HEK293 (cell line): ENCODE measurements at regions not wholly inside any gene's neighbourhood (a gene's known extent, or its start where the extent isn't known, plus 50 kb on each side); places are given as distances from the start of the nearest gene placed in this dataset.
A peak's percentile ranks its signal among the peaks of the same experiment; 100 is the strongest.

Source experiments
- EGR2 ChIP-seq: fragments of 450-650 bp; formaldehyde crosslinking; IDR thresholded peaks from 2 replicates; pipeline ENCODE4 v1.5.1; 2016; ENCODE audit warnings: low read depth, missing biosample characterization, missing genetic modification characterization
- GLIS1 ChIP-seq: fragments of 450-650 bp; formaldehyde crosslinking; IDR thresholded peaks from 2 replicates; pipeline ENCODE4 v1.5.1; 2016; ENCODE audit warnings: missing biosample characterization, missing genetic modification characterization
- KLF1 ChIP-seq: fragments of 450-650 bp; formaldehyde crosslinking; IDR thresholded peaks from 2 replicates; pipeline ENCODE4 v1.5.1; 2016; ENCODE audit warnings: missing biosample characterization, missing genetic modification characterization
- KLF9 ChIP-seq: fragments of 450-650 bp; formaldehyde crosslinking; IDR thresholded peaks from 2 replicates; pipeline ENCODE4 v1.5.1; 2016; ENCODE audit warnings: missing biosample characterization, missing genetic modification characterization, low read depth
- REPIN1 ChIP-seq: fragments of 450-650 bp; formaldehyde crosslinking; IDR thresholded peaks from 2 replicates; pipeline ENCODE4 v1.5.1; 2017; ENCODE audit warnings: missing biosample characterization, missing genetic modification characterization, low read depth
- SALL2 ChIP-seq: fragments of 450-650 bp; formaldehyde crosslinking; IDR thresholded peaks from 2 replicates; pipeline ENCODE4 v1.5.0; 2017; ENCODE audit warnings: missing biosample characterization, mild to moderate bottlenecking, missing genetic modification characterization, borderline replicate concordance
- ZBTB8A ChIP-seq: fragments of 450-650 bp; formaldehyde crosslinking; IDR thresholded peaks from 2 replicates; pipeline ENCODE4 v1.5.1; 2016; ENCODE audit warnings: missing biosample characterization, missing genetic modification characterization
- ZNF132 ChIP-seq: fragments of 450-650 bp; formaldehyde crosslinking; IDR thresholded peaks from 2 replicates; pipeline ENCODE4 v1.5.1; 2017; ENCODE audit warnings: missing biosample characterization, missing genetic modification characterization, borderline replicate concordance
- ZNF133 ChIP-seq: fragments of 450-650 bp; formaldehyde crosslinking; IDR thresholded peaks from 2 replicates; pipeline ENCODE4 v1.5.1; 2016; ENCODE audit warnings: missing biosample characterization, missing genetic modification characterization
- ZNF335 ChIP-seq: fragments of 450-650 bp; formaldehyde crosslinking; conservative IDR thresholded peaks from 2 replicates; pipeline ENCODE4 v1.5.1; 2016; ENCODE audit warnings: missing biosample characterization, missing genetic modification characterization
- ZNF398 ChIP-seq: fragments of 450-650 bp; formaldehyde crosslinking; IDR thresholded peaks from 2 replicates; pipeline ENCODE4 v1.5.1; 2017; ENCODE audit warnings: missing biosample characterization, missing genetic modification characterization
- ZNF473 ChIP-seq: fragments of 450-650 bp; formaldehyde crosslinking; IDR thresholded peaks from 2 replicates; pipeline ENCODE4 v1.5.1; 2017; ENCODE audit warnings: missing biosample characterization, missing genetic modification characterization
- ZNF501 ChIP-seq: fragments of 450-650 bp; formaldehyde crosslinking; IDR thresholded peaks from 2 replicates; pipeline ENCODE4 v1.5.1; 2016; ENCODE audit warnings: missing biosample characterization, missing genetic modification characterization
- ZNF513 ChIP-seq: fragments of 450-650 bp; IDR thresholded peaks from 2 replicates; pipeline ENCODE4 v1.5.1; 2018; ENCODE audit warnings: missing biosample characterization, missing genetic modification characterization
- ZNF555 ChIP-seq: fragments of 450-650 bp; formaldehyde crosslinking; conservative IDR thresholded peaks from 2 replicates; pipeline ENCODE4 v1.5.1; 2017; ENCODE audit warnings: missing biosample characterization, mild to moderate bottlenecking, missing genetic modification characterization, inconsistent platforms
- ZNF610 ChIP-seq: fragments of 450-650 bp; formaldehyde crosslinking; IDR thresholded peaks from 2 replicates; pipeline ENCODE4 v1.5.1; 2016; ENCODE audit warnings: missing biosample characterization, missing genetic modification characterization, borderline replicate concordance
- ZNF621 ChIP-seq: fragments of 450-650 bp; formaldehyde crosslinking; IDR thresholded peaks from 2 replicates; pipeline ENCODE4 v1.5.1; 2017; ENCODE audit warnings: missing biosample characterization, missing genetic modification characterization
- ZNF776 ChIP-seq: fragments of 450-650 bp; formaldehyde crosslinking; IDR thresholded peaks from 2 replicates; pipeline ENCODE4 v1.5.0; 2017; ENCODE audit warnings: missing biosample characterization, missing genetic modification characterization, borderline replicate concordance
- ZSCAN16 ChIP-seq: fragments of 450-650 bp; formaldehyde crosslinking; IDR thresholded peaks from 2 replicates; pipeline ENCODE4 v1.5.1; 2016; ENCODE audit warnings: missing biosample characterization, missing genetic modification characterization
- TF ChIP-seq, protein P1 (sequence below): fragments of 450-650 bp; formaldehyde crosslinking; IDR thresholded peaks from 2 replicates; pipeline ENCODE4 v1.5.1; 2016; ENCODE audit warnings: missing biosample characterization, missing genetic modification characterization
- TF ChIP-seq, protein P2 (sequence below): fragments of 450-650 bp; formaldehyde crosslinking; IDR thresholded peaks from 2 replicates; pipeline ENCODE4 v1.5.1; 2016; ENCODE audit warnings: missing biosample characterization, missing genetic modification characterization
- TF ChIP-seq, protein P3 (sequence below): fragments of 450-650 bp; formaldehyde crosslinking; IDR thresholded peaks from 2 replicates; pipeline ENCODE4 v1.5.1; 2016; ENCODE audit warnings: missing biosample characterization, missing genetic modification characterization
- TF ChIP-seq, protein P4 (sequence below): fragments of 450-650 bp; formaldehyde crosslinking; conservative IDR thresholded peaks from 2 replicates; pipeline ENCODE4 v1.5.1; 2016; ENCODE audit warnings: low read depth, missing biosample characterization, missing genetic modification characterization
- TF ChIP-seq, protein P5 (sequence below): fragments of 450-650 bp; formaldehyde crosslinking; IDR thresholded peaks from 2 replicates; pipeline ENCODE4 v1.5.1; 2016; ENCODE audit warnings: missing biosample characterization, missing genetic modification characterization

- TF ChIP-seq, protein P1, sequence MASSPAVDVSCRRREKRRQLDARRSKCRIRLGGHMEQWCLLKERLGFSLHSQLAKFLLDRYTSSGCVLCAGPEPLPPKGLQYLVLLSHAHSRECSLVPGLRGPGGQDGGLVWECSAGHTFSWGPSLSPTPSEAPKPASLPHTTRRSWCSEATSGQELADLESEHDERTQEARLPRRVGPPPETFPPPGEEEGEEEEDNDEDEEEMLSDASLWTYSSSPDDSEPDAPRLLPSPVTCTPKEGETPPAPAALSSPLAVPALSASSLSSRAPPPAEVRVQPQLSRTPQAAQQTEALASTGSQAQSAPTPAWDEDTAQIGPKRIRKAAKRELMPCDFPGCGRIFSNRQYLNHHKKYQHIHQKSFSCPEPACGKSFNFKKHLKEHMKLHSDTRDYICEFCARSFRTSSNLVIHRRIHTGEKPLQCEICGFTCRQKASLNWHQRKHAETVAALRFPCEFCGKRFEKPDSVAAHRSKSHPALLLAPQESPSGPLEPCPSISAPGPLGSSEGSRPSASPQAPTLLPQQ (tag by site-specific recombination), result 0 out of 2 replicates have a peak, but pooled peaks have one; percentile 54
- TF ChIP-seq, protein P2, sequence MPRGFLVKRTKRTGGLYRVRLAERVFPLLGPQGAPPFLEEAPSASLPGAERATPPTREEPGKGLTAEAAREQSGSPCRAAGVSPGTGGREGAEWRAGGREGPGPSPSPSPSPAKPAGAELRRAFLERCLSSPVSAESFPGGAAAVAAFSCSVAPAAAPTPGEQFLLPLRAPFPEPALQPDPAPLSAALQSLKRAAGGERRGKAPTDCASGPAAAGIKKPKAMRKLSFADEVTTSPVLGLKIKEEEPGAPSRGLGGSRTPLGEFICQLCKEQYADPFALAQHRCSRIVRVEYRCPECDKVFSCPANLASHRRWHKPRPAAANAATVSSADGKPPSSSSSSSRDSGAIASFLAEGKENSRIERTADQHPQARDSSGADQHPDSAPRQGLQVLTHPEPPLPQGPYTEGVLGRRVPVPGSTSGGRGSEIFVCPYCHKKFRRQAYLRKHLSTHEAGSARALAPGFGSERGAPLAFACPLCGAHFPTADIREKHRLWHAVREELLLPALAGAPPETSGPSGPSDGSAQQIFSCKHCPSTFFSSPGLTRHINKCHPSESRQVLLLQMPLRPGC (tag by site-specific recombination), result no peak
- TF ChIP-seq, protein P3, sequence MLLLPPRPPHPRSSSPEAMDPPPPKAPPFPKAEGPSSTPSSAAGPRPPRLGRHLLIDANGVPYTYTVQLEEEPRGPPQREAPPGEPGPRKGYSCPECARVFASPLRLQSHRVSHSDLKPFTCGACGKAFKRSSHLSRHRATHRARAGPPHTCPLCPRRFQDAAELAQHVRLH (tag by site-specific recombination), result no peak
- TF ChIP-seq ZNF133 (tag by site-specific recombination) (no peak), GLIS1 (peak; percentile 29; the same call in 1 of the 2 replicates), KLF9 (no peak), KLF1 (tag by site-specific recombination) (peak; percentile 45; the same call in 1 of the 2 replicates), REPIN1 (tag by site-specific recombination) (no peak), ZNF621 (tag by site-specific recombination) (no peak), EGR2 (tag by site-specific recombination) (peak; percentile 73), ZBTB8A (tag by site-specific recombination) (peak; percentile 10; the same call in 1 of the 2 replicates), ZNF555 (no peak), ZSCAN16 (tag by site-specific recombination) (no peak), ZNF335 (tag by site-specific recombination) (peak; percentile 36; the same call in 1 of the 2 replicates), ZNF610 (tag by site-specific recombination) (no peak), ZNF513 (no peak), ZNF473 (tag by site-specific recombination) (no peak), ZNF776 (tag by site-specific recombination) (no peak), ZNF501 (tag by site-specific recombination) (peak; percentile 78), ZNF132 (no peak), ZNF398 (tag by site-specific recombination) (no peak), SALL2 (no peak)
- TF ChIP-seq, protein P4, sequence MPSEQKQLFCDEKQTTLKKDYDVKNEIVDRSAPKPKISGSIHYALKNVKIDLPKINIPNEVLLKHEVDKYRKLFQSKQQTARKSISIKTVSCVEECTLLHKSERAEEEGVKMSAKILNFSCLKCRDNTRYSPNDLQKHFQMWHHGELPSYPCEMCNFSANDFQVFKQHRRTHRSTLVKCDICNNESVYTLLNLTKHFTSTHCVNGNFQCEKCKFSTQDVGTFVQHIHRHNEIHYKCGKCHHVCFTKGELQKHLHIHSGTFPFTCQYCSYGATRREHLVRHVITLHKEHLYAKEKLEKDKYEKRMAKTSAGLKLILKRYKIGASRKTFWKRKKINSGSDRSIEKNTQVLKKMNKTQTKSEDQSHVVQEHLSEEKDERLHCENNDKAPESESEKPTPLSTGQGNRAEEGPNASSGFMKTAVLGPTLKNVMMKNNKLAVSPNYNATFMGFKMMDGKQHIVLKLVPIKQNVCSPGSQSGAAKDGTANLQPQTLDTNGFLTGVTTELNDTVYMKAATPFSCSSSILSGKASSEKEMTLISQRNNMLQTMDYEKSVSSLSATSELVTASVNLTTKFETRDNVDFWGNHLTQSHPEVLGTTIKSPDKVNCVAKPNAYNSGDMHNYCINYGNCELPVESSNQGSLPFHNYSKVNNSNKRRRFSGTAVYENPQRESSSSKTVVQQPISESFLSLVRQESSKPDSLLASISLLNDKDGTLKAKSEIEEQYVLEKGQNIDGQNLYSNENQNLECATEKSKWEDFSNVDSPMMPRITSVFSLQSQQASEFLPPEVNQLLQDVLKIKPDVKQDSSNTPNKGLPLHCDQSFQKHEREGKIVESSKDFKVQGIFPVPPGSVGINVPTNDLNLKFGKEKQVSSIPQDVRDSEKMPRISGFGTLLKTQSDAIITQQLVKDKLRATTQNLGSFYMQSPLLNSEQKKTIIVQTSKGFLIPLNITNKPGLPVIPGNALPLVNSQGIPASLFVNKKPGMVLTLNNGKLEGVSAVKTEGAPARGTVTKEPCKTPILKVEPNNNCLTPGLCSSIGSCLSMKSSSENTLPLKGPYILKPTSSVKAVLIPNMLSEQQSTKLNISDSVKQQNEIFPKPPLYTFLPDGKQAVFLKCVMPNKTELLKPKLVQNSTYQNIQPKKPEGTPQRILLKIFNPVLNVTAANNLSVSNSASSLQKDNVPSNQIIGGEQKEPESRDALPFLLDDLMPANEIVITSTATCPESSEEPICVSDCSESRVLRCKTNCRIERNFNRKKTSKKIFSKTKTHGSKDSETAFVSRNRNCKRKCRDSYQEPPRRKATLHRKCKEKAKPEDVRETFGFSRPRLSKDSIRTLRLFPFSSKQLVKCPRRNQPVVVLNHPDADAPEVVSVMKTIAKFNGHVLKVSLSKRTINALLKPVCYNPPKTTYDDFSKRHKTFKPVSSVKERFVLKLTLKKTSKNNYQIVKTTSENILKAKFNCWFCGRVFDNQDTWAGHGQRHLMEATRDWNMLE (tag by site-specific recombination), result no peak
- TF ChIP-seq, protein P5, sequence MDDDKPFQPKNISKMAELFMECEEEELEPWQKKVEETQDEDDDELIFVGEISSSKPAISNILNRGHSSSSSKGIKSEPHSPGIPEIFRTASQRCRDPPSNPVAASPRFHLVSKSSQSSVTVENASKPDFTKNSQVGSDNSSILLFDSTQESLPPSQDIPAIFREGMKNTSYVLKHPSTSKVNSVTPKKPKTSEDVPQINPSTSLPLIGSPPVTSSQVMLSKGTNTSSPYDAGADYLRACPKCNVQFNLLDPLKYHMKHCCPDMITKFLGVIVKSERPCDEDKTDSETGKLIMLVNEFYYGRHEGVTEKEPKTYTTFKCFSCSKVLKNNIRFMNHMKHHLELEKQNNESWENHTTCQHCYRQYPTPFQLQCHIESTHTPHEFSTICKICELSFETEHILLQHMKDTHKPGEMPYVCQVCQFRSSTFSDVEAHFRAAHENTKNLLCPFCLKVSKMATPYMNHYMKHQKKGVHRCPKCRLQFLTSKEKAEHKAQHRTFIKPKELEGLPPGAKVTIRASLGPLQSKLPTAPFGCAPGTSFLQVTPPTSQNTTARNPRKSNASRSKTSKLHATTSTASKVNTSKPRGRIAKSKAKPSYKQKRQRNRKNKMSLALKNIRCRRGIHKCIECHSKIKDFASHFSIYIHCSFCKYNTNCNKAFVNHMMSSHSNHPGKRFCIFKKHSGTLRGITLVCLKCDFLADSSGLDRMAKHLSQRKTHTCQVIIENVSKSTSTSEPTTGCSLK (tag by site-specific recombination), result no peak
Measured at GRCh38 chr6:21664314-21665109, 71.0 kb downstream of the SOX4 start (continued).
